Heart left ventricle (tissue), 13 donors: ENCODE measurements at regions not wholly inside any gene's neighbourhood (a gene's known extent, or its start where the extent isn't known, plus 50 kb on each side); places are given as distances from the start of the nearest gene placed in this dataset.

Experiments used
- POLR2A ChIP-seq, 2 donors: fragments of 450-650 bp; IDR thresholded peaks; one replicate each; pipeline ENCODE4 v1.6.1; 2017; ENCODE audit warnings: antibody characterized with exemption in 2 of 2, mild to moderate bottlenecking in 2 of 2, moderate library complexity in 2 of 2
- TF ChIP-seq, protein P1 (sequence below), 12 donors: fragments of 200-600 bp; sonication (generic) in 4 of 12; IDR thresholded peaks; one replicate each; pipeline versions ENCODE4 v1.5.0 to v1.8.0; 2018 to 2022; ENCODE audit warnings: antibody characterized with exemption in 12 of 12, mild to moderate bottlenecking in 5 of 12
- donor health status: ischemic (EF 13 %, LVEDD 7.1; RV severe dilation, severe dysfunction).
- donor health status: DM: no; HTN: yes; CAD: no.
- donor health status: DM: no; HTN: no; CAD: no.
- donor health status: ischemic (EF 25% LVEDD 6.9; RV normal size, moderate dysfunction).
- donor health status: ischemic (EF 25% LVEDD 5.7; RV mildly dilated, moderate dysfunction).
- donor health status: ischemic (EF 35%, LVEDD 5.7; RV mildly dilated, moderate dysfunction).
- donor health status: nonischemic (EF 11% LVEDD 7.7; RV severe dilation, severe dysfunction).
- donor health status: DM: yes; HTN: yes; CAD: no.
- donor health status: PGD.
- donor health status: ischemic (EF 29% LVEDD 5.4; RV normal size, mild dysfunction).
- donor health status: nonischemic (EF 23%, LVEDD 6.1; RV moderate dilation, normal function).

DNA sequence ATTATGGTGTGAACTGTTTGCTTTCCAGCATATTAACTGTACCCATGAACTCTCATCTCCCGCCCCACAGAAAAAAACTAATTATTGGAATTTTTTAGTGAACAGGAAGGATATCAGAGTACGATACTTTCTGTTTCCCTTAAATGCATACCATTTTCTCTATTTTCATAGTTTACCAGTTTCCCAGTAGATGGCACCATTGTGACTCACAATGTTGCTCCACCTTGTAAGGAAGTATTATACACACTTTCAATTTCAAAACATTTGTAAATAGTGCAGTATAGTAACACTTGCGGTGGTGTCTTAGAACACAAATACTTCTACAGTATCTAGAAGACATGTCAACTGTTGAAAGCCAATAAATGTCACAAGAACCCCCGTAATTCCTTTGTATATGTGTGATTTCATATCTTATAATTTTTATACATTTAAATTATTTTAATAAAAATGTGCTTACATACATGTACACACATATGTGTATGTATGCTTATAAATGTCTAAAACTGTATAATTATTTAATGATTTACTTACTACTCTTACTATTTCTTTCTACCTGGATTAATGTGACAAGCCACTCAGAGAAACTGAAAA is 167.3 kb downstream of the SLIT2 start:
- TF ChIP-seq, protein P1, sequence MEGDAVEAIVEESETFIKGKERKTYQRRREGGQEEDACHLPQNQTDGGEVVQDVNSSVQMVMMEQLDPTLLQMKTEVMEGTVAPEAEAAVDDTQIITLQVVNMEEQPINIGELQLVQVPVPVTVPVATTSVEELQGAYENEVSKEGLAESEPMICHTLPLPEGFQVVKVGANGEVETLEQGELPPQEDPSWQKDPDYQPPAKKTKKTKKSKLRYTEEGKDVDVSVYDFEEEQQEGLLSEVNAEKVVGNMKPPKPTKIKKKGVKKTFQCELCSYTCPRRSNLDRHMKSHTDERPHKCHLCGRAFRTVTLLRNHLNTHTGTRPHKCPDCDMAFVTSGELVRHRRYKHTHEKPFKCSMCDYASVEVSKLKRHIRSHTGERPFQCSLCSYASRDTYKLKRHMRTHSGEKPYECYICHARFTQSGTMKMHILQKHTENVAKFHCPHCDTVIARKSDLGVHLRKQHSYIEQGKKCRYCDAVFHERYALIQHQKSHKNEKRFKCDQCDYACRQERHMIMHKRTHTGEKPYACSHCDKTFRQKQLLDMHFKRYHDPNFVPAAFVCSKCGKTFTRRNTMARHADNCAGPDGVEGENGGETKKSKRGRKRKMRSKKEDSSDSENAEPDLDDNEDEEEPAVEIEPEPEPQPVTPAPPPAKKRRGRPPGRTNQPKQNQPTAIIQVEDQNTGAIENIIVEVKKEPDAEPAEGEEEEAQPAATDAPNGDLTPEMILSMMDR (IDR thresholded peaks at IDR 0.05) = peak in 9 of 12 donors; percentile 33 to 70 (median 51)
- TF ChIP-seq POLR2A (IDR thresholded peaks at IDR 0.05) = no peak
